T-cell (primary cell): ENCODE measurements at regions not wholly inside any gene's neighbourhood (a gene's known extent, or its start where the extent isn't known, plus 50 kb on each side); places are given as distances from the start of the nearest gene placed in this dataset.

Source experiments
- ATAC-seq, 4 experiments: fragments of 200-7000 bp in 3 of 4; fragments of 150-1000 bp in 1 of 4; cut with Tn5 transposase; replicated peaks in 1 of 4; 1 replicate in 3 of 4; 2 replicates in 1 of 4; pipeline ENCODE4 v1.10.0; 2021; ENCODE audit warnings: moderate library complexity in 3 of 4, mild to moderate bottlenecking in 2 of 4, moderate number of reproducible peaks in 1 of 4
- CTCF ChIA-PET, 2 donors: fragments of 300-600 bp; sonication (Branson Sonifier 250); formaldehyde crosslinking; loops; one replicate each; lab custom pipeline; 2022; ENCODE audit warnings: antibody characterized with exemption in 2 of 2; lab: Charles Lee
- POLR2A ChIA-PET, 2 donors: fragments of 300-600 bp; sonication (Branson Sonifier 250); formaldehyde crosslinking; loops; one replicate each; lab custom pipeline; 2022; ENCODE audit warnings: antibody characterized with exemption in 2 of 2; lab: Charles Lee
- DNase-seq, 35 experiments: peaks; one replicate each; pipeline versions ENCODE4 v3.0.0 to v3.0.0-alpha.2; 2013 to 2023
- H3K27ac ChIP-seq: one replicate; pipeline ENCODE4 v1.5.1; 2013; ENCODE audit warnings: low read length
- H3K27me3 ChIP-seq, 2 experiments: replicated peaks in 1 of 2; 1 replicate in 1 of 2; 2 replicates in 1 of 2; pipeline versions ENCODE4 v1.6.1 to v1.7.0; 2013; ENCODE audit warnings: low read length in 1 of 2, mixed read lengths in 1 of 2; ENCODE audit not compliant: control insufficient read depth in 2 of 2, insufficient read depth in 2 of 2; ENCODE audit errors: extremely low read depth in 1 of 2
- H3K36me3 ChIP-seq, 2 donors: 1 replicate in 1 of 2; 2 replicates in 1 of 2; pipeline versions ENCODE4 v1.6.1 to v1.7.0; 2013; ENCODE audit warnings: low read length in 1 of 2; ENCODE audit not compliant: control insufficient read depth in 2 of 2, insufficient read depth in 1 of 2; ENCODE audit errors: extremely low read depth in 1 of 2
- H3K4me1 ChIP-seq, 2 experiments: 1 replicate in 1 of 2; 2 replicates in 1 of 2; pipeline versions ENCODE4 v1.6.1 to v1.7.0; 2013; ENCODE audit warnings: low read length in 2 of 2, mixed read lengths in 1 of 2; ENCODE audit not compliant: insufficient read depth in 2 of 2, control insufficient read depth in 1 of 2; ENCODE audit errors: extremely low read depth in 1 of 2
- H3K4me3 ChIP-seq, 2 donors: 1 replicate in 1 of 2; 2 replicates in 1 of 2; pipeline versions ENCODE4 v1.5.1 to v1.7.0; 2013; ENCODE audit warnings: mild to moderate bottlenecking in 2 of 2, low read length in 1 of 2, moderate library complexity in 1 of 2; ENCODE audit not compliant: control insufficient read depth in 1 of 2; ENCODE audit errors: extremely low read depth in 1 of 2
- H3K9me3 ChIP-seq: 2 replicates; pipeline ENCODE4 v1.7.0; 2013
- H3K27ac Mint-ChIP-seq, 2 donors: one replicate each; pipeline ENCODE4 v1.8.0; 2020 to 2021; ENCODE audit warnings: mild to moderate bottlenecking in 2 of 2, mixed read lengths in 2 of 2
- H3K27me3 Mint-ChIP-seq, 2 donors: one replicate each; pipeline ENCODE4 v1.8.0; 2021 to 2022; ENCODE audit warnings: mixed read lengths in 2 of 2
- H3K36me3 Mint-ChIP-seq: one replicate; pipeline ENCODE4 v1.8.0; 2021; ENCODE audit warnings: mixed read lengths
- H3K4me1 Mint-ChIP-seq, 3 donors: one replicate each; pipeline ENCODE4 v1.8.0; 2020 to 2022; ENCODE audit warnings: mixed read lengths in 3 of 3, mild to moderate bottlenecking in 1 of 3
- H3K4me3 Mint-ChIP-seq, 3 donors: one replicate each; pipeline ENCODE4 v1.8.0; 2020 to 2022; ENCODE audit warnings: mild to moderate bottlenecking in 3 of 3, mixed read lengths in 3 of 3, moderate library complexity in 3 of 3
- H3K9me3 Mint-ChIP-seq, 3 donors: one replicate each; pipeline ENCODE4 v1.8.0; 2020 to 2022; ENCODE audit warnings: mixed read lengths in 3 of 3
- WGBS: methylation state at CpG from one replicate; pipeline ENCODE4 v1.1.5; 2013; ENCODE audit warnings: missing lambda C conversion rate; ENCODE audit not compliant: insufficient coverage; 5-methylcytosine and 5-hydroxymethylcytosine counted together

DNA sequence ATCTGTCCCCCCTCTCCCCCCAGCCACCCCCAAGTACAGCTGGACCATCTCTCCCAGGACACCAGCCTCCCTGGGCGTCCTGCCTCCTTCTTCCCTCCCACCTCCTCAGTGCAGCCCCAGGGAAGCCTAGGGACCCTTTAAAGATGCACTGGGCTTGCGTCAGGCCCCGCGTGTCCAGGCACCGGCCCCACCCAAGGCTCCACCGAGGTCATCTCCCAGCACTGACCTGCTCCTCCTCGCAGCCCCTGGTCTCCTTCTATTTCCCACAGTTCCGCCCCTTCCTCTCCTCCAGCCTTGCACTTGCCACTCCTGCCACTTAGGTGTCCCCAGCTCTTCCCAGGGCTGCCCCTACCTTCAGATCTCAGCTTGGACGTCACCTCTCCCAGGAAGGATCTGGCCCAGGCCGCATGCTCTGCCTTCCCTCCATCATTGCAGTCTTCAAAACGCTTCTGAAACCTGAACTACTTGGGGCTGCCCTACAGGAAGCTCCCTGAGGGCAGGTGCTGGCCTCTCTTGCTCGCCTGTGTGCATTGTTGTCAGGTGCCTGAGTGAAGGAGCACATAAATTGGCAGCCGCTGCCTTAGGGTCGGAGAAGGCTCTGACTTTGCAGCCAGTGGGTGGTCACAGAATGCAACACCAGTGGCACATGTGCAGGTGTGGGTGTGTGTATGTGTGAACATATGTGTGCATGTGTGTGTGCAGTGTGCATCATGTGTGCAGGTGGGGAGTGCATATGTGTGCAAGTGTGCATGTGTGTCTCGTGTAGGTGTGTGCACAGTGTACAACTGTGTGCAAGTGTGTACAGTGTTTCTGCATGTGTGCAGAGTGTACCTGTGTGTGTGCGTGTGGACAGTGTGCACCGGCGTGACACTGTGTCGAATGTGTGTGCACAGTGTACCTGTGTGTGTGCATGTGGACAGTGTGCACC is 152.9 kb downstream of the C9orf50 start:
- ChIA-PET CTCF (no interaction called here), POLR2A (interaction anchor here in 1 of 2 donors (0.5 kb wide), 1 partner anchor 26 kb away, joined by 3 read pairs; no protein-coding TSS in a partner anchor)
- DNase-seq (no peak), ATAC-seq (no peak)
- Mint-ChIP-seq H3K36me3 (no peaks in the 10 kb centered on the region), H3K27ac (peak overlapping the region in 1 of 2 donors; percentile 44), H3K27me3 (peaks cover 0 to 5% of the 10 kb centered on the region in 2 donors), H3K4me3 (peak overlapping the region in 1 of 3 donors; percentile 46), H3K4me1 (peaks cover 0 to 10% (median 5%) of the 10 kb centered on the region in 3 donors), H3K9me3 (no peaks in the 10 kb centered on the region)
- Histone ChIP-seq H3K9me3 (no peaks in the 10 kb centered on the region), H3K27me3 (peaks cover 0 to 17% of the 10 kb centered on the region in 2 experiments), H3K36me3 (no peaks in the 10 kb centered on the region), H3K4me3 (no peak overlapping the region), H3K27ac (no peak overlapping the region), H3K4me1 (peaks cover 0 to 9% of the 10 kb centered on the region in 2 experiments)
- 94% methylated on average over 16 of the region's 19 CpGs for WGBS

DNA sequence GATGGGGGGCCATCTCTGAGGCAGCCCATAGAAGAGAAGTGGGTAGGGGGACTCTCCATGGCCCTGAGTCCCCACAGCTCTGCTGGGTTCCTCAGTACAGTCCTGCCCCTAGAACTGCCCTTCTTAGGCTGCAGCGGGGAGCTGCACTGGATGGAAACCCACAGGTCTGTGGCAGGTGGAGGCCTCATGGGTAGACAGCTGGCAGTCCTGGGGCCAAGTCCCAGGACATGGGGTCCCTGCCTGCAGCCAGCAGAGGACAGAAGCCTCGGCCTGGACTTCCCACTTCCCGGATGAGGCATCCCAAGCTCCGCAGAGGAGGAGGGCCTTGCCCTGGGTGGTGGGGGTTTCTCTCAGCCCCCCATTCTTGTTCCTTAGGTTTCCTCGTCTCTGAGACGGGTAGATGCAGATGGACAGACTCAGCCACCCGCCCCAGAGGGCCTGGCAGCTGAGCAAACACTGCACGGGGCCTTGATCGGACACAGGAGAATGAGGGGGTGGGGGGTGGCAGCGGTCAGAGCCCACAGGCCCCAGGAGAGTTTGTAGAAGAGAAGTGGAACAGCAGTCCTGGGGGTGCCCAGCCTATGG is 153.8 kb downstream of the C9orf50 start:
- Histone ChIP-seq H3K9me3 (no peaks in the 10 kb centered on the region), H3K4me3 (no peak overlapping the region), H3K4me1 (peaks cover 0 to 9% of the 10 kb centered on the region in 2 experiments), H3K27ac (no peak overlapping the region), H3K36me3 (no peaks in the 10 kb centered on the region), H3K27me3 (peaks cover 0 to 12% of the 10 kb centered on the region in 2 experiments)
- CTCF ChIA-PET: no interaction called here
- WGBS: 100% methylated on average over 4 of the region's 10 CpGs
- ATAC-seq (no peak), DNase-seq (no peak)
- Mint-ChIP-seq H3K4me1 (peaks cover 0 to 10% (median 5%) of the 10 kb centered on the region in 3 donors), H3K27me3 (peaks cover 0 to 5% of the 10 kb centered on the region in 2 donors), H3K27ac (no peak overlapping the region), H3K9me3 (no peaks in the 10 kb centered on the region), H3K36me3 (no peaks in the 10 kb centered on the region), H3K4me3 (no peak overlapping the region)
- POLR2A ChIA-PET: no interaction called here

- H3K27me3 ChIP-seq: peaks cover 0 to 12% of the 10 kb centered on the region in 2 experiments
- ATAC-seq: no peak
- H3K4me3 ChIP-seq: no peak overlapping the region
- peaks cover 0 to 13% of the 10 kb centered on the region in 2 experiments for H3K4me1 ChIP-seq
- H3K36me3 ChIP-seq: no peaks in the 10 kb centered on the region
- Mint-ChIP-seq H3K27me3 (peaks cover 0 to 5% of the 10 kb centered on the region in 2 donors), H3K9me3 (no peaks in the 10 kb centered on the region), H3K27ac (no peak overlapping the region), H3K36me3 (no peaks in the 10 kb centered on the region), H3K4me3 (no peak overlapping the region), H3K4me1 (peaks cover 0 to 13% (median 7%) of the 10 kb centered on the region in 3 donors)
- 76% methylated on average over 7 of the region's 14 CpGs for WGBS
- CTCF ChIA-PET: interaction anchor here in 1 of 2 donors (0.7 kb wide), 1 partner anchor 776 kb away, joined by 3 read pairs; no protein-coding TSS in a partner anchor
- POLR2A ChIA-PET: no interaction called here
- no peaks in the 10 kb centered on the region for H3K9me3 ChIP-seq
- no peak overlapping the region for H3K27ac ChIP-seq
- DNase-seq: no peak
Measured at GRCh38 chr9:129465834-129466535, 154.9 kb downstream of the C9orf50 start.

DNA sequence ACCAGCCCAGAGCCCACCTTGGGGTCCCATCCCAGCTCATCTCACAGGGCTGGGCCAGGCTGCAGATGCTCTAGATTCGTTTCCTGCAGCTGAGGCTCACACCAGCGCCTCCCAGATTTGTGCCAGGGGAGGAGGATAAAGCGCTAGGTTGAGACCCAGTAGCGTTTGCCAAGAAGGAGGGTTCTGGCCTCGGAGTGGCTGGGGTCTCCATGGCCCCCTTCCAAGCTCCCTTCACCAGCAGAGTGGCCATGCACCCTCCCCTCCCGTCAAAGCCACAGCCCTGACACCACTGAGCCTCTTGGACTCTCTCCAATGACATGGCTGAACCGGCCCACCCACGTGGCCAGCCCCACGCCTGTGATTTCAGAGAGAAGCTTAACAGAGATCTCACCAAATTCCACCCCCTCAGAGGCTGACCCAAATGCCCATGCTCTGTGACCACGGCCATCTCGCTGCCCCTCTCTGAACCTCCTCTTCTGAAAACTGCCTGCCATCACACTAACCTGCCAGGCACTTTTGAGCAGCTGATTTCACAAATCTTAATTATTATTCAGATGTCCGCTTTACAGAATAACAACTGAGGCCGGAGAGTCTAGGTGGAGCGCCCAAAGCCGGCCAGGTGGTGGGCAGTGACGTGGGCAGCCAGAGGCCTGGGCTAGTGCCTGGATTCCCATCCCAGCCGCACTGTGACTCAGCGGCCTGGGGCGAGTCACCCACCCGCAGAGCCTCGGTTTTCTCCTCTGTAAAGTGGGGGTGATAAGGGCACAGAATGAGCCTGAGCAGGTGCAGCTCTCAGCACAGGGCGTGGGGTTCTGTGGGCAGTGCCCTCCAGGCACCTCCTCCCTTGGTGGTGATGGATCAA is 155.7 kb downstream of the C9orf50 start:
- H3K4me3 Mint-ChIP-seq: no peak overlapping the region
- POLR2A ChIA-PET: no interaction called here
- no peak for DNase-seq

GRCh38 chr9:129463994-129464393 is 156.9 kb downstream of the C9orf50 start:
- ChIA-PET CTCF (interaction anchor here in 1 of 2 donors (0.6 kb wide), 1 partner anchor 290 kb away, joined by 3 read pairs; no protein-coding TSS in a partner anchor), POLR2A (interaction anchor here in 1 of 2 donors (0.6 kb wide), 1 partner anchor 319 kb away, joined by 7 read pairs; no protein-coding TSS in a partner anchor)
- no peaks in the 10 kb centered on the region for H3K36me3 Mint-ChIP-seq
- no peak overlapping the region for H3K4me3 Mint-ChIP-seq
- 93% methylated on average over 4 of the region's 5 CpGs for WGBS
- ATAC-seq (no peak), DNase-seq (no peak)
- peaks cover 0 to 22% (median 18%) of the 10 kb centered on the region in 3 donors for H3K4me1 Mint-ChIP-seq
- no peaks in the 10 kb centered on the region for H3K36me3 ChIP-seq
- no peak overlapping the region for H3K27ac ChIP-seq
- peaks cover 8 to 32% of the 10 kb centered on the region in 2 experiments for H3K4me1 ChIP-seq
- H3K27me3 Mint-ChIP-seq: peaks cover 0 to 2% of the 10 kb centered on the region in 2 donors
- no peak overlapping the region for H3K4me3 ChIP-seq
- no peaks in the 10 kb centered on the region for H3K27me3 ChIP-seq
- no peaks in the 10 kb centered on the region for H3K9me3 ChIP-seq
- H3K9me3 Mint-ChIP-seq: no peaks in the 10 kb centered on the region
- H3K27ac Mint-ChIP-seq: peak overlapping the region in 1 of 2 donors; percentile 39

More for the DNA sequence above, 155.7 kb downstream of the C9orf50 start:
- CTCF ChIA-PET: no interaction called here
- peaks cover 0 to 16% (median 10%) of the 10 kb centered on the region in 3 donors for H3K4me1 Mint-ChIP-seq
- H3K9me3 Mint-ChIP-seq: no peaks in the 10 kb centered on the region
- WGBS: 57% methylated on average over 17 of the region's 22 CpGs
- H3K27ac Mint-ChIP-seq: peak overlapping the region in 1 of 2 donors; percentile 39
- Histone ChIP-seq H3K36me3 (no peaks in the 10 kb centered on the region), H3K27me3 (peaks cover 0 to 7% of the 10 kb centered on the region in 2 experiments), H3K9me3 (no peaks in the 10 kb centered on the region), H3K4me1 (peaks cover 0 to 20% of the 10 kb centered on the region in 2 experiments), H3K4me3 (no peak overlapping the region), H3K27ac (no peak overlapping the region)
- no peak for ATAC-seq
- H3K27me3 Mint-ChIP-seq: peaks cover 0 to 5% of the 10 kb centered on the region in 2 donors
- no peaks in the 10 kb centered on the region for H3K36me3 Mint-ChIP-seq
